HG02973 (cell line): ENCODE measurements at regions not wholly inside any gene's neighbourhood (a gene's known extent, or its start where the extent isn't known, plus 50 kb on each side); places are given as distances from the start of the nearest gene placed in this dataset.

Experiments
- ATAC-seq: cut with Tn5 transposase; IDR thresholded peaks from one replicate; pipeline ENCODE4 v1.9.1; 2021; ENCODE audit warnings: moderate library complexity; ENCODE audit not compliant: unreplicated experiment

DNA sequence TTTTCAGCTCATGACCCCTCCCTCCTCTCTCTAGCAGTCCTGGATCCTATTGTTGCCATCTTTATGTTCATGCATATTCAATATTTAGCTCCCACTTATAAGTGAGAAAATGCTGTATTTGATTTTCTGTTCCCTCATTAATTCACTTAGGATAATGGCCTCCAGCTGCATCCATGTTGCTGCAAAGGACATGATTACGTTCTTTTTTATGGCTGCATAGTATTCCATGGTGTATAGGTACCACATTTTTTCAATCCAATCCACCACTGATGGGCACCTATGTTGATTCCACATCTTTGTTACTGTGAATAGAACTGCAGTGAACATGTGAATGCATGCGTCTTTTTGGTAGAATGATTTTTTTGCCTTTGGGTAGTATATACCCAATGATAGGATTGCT, 188.4 kb downstream of the FOXL1 start:
- ATAC-seq, result no peak

GRCh38 chr16:86768228-86768791, 190.0 kb downstream of the FOXL1 start:
- ATAC-seq, result no peak

GRCh38 chr16:86768999-86769398, 190.7 kb downstream of the FOXL1 start:
- ATAC-seq, result peak; percentile 56

DNA sequence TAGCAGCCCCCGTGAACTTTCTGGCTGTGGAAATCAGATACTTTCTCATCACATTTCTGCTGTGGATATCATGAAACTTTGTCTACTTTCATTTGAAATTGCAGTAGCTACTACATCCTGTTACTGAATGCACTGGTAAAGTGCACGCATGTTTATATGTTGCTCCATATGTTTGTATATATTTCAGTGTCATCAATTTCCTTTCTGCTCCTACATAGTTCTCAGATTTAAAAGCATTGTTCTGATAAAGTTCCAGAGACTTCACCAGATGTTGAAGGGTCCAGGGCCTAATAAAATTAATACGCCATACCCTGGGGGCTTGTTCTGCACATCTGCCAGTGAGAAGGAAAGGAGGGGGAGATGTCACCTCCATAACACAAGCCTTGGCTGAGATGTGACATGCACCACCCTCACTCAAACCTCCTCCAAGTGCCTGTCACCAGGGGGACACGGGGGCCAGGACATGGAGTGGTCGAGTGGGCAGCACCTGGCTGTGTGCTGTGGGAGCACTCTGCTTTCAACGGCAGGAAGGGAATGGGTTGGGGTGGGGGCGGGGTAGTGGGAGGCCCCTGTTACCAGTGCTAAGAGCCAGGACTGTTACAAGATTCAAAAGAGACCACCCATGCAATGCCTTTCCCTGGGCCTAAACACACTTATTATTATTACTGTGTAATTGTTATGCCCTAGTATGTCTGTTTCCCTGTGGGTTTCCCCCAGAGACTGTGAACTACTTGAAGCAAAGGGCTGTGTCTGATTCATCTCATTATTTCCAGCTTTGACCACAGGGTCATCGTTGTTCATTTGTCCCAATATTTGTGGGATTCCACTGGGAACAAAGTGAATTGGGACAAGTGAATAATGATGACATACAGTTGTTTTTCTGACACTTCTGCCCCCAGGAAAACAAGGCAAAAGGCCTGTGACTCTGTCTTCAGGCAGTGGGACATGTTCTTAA, 193.4 kb downstream of the FOXL1 start:
- ATAC-seq, result no peak

DNA sequence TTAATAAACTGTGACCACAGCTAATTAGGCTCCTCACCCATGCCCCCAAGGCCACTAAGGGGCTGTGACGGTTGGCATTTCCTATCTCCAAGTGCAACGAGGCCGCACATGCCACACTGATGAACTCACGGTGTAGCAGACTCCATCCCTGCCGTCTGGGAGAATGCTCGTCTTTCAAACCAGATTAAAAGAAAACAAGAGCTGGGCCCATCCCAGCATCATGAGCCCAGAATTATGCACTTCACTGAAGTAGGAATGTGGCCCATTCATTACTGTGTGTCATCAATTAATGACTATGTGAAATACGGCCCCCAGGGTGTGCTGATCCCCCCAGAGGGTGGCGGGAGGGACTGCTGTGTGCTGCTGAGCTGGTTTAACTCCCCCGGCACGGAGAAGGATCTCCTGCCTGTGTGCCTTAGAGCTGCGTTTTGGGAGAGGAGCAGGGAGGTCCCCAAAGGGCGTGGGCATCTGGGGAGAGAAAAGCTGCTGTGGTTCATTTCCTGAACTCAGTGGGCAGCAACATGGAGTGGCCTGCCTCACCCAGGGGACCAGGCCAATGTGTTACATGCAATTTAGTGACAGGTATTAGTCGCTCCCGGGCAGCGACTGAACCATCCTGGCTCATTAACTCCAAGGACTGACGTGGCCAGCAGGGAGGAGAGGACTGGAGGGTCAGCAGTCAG, 194.5 kb downstream of the FOXL1 start:
- ATAC-seq, result no peak

GRCh38 chr16:86773354-86773715, 195.0 kb downstream of the FOXL1 start:
- no peak for ATAC-seq

DNA sequence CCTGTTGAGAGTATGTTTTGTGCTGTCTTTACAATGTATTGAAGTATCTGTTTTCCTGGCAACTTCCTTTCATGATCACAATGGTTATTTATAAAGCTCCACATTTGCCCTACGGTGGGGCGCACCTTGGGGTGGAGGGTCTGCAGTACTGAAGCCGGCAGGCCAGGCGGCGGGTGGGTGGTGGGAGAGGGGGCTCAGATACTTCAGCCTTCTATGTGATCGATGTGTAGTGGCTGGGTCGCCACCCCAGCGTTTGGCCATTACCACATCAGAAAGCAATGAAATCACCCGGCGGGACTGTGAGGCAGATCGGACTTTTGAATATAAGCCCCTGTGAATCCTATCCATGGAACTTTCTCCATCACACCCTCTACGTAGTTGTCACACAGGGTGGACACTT, 196.6 kb downstream of the FOXL1 start:
- no peak for ATAC-seq

GRCh38 chr16:86775511-86775921, 197.2 kb downstream of the FOXL1 start:
- ATAC-seq, result no peak

DNA sequence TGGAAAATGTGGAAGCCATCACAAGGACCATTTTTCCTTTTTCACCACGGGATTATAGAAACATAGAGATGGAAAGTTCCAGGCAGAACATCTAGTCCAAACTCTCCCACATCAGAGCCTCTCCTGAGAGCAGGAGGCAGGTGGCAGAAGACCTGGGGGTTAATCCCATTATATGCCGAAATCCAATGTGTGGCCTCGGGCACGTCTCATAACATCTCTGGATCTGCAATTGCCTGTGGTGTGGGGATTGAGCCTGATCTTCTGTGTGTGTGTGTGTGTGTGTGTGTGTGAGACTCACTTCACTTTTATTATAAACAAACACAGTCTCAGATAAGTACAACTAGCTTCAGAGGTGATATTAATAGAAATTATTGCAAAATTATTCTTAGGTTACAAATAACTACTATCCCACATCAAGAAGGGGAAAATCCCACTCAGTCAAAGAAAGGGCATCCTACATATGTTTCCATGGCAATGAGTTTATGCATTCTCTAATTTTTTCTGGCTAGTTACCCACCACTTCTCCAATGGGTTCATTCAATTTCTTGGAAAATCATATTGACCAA, 199.1 kb downstream of the FOXL1 start:
- no peak for ATAC-seq

- no peak for ATAC-seq
These were observed 199.9 kb downstream of the FOXL1 start for GRCh38 chr16:86778108-86778745.

DNA sequence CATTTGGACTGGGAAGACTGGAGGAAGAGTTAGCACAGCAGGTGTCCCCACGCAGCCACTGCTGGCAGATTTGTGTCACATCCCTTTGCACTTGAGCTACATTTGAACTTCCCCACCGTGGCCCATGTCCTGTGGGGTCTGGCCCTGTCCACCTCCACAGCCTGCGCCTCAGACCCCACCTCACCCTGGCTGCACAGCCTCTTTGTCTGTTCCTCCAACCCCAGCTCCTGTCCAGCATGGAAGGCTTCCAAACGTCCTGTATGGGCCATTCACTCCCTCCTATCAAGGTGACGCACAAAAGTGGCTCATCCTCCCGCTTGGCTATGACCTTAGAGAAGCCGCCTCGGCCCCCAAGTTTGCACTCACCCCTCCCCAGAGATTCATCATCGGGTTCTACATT, 200.6 kb downstream of the FOXL1 start:
- ATAC-seq, result no peak

- ATAC-seq, result no peak
These were observed 202.7 kb downstream of the FOXL1 start for GRCh38 chr16:86781046-86781445.

DNA sequence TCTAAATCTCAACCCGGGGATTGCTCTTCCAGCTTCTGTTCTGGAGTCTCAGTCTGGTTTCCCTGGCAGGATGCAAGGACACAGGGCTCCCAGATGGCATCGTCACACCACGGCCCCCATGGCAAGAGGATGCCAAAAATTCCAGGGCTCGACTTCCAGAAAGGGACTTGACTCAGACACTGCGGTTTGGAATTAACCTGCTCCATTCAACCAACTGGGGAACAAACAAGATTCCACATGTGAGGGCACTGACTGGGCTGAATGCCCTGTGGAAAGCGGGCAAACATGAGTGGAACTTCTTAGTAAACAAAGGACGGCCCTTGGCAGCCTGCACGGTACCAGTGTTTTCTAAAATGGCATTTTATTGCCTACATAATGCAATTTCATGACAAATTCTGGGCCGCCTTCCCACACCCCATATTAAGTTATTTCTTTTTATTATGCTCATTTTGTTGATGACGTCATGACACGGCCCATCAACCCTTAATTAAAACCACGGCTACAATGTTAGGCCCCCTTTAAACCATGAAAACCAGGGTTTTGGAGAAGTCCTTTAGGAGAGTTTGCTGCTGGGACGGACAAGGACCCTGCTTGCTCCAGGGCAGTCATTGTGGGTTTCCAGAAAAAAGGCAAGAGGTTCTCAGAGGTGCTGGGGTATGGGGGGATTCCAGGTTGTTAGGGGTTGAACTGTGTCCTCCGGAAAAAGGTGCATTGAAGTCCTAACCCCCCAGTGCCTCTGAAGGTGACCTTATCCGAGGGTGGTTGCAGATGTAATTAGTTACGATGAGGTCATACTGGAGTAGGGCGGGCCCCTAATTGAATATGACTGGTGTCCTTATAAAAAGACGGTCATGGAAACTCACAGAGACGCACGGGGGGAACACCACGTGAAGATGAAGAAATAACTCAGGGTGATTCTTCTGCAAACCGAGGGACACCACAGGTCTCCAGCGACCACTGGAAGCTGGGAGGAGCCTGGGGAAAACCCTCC, 205.6 kb downstream of the FOXL1 start:
- no peak for ATAC-seq

- no peak for ATAC-seq
These were observed 208.0 kb downstream of the FOXL1 start for GRCh38 chr16:86786338-86786737.

DNA sequence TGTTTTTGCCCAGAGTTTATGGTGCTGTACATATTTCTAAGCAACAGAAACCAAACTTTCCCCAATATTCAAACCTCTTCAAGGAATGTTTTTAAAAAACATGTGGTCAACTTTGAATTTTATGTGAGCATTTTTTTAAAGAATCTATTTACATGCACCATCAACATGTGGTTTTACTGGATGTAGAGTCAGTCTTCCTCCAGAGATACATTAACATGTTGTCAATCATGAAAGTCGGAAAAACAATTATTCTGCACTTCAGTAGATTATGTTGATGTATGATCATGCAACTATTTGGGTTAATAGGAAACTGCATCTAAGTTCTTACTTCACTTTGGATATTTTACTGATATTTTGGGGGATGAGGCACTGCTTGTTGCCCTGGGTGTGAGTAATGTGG, 208.6 kb downstream of the FOXL1 start:
- no peak for ATAC-seq

DNA sequence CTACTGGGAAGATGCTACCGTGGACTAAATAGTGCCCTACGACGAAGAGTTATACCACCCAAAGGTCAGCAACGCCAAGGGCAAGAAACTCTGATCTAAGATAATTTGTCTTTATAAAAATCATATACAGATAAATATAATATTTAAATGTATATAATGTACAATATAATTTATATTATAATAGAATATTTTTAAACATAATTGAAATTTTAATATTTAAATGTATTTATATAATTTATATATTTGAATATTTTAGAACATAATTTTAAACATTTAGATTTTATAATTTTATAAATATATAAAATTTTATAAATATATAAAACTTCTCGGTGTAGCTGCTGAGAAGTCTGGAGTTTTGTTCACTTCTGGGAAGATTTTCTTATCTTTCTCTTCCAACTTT, 209.2 kb downstream of the FOXL1 start:
- no peak for ATAC-seq

DNA sequence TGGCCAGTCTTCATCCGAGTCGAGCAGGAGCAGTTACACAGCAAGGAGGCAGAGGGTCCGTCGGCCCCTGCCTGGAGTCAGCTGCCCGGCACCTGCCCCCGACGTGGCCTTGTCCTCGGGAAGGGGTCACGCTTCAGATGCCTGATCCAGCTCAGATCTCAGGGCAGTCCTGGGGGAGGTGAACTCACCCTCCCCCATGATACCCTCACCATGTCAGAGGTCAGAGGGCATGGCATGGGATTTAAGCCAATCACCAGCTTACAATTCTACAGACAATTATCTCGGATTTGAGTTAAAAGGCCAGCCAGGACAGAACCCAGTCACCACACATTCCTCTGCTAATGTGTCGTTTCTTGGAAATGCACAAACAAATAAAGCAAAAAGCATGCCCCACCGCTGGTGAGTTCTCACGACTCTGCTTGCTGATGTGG, 211.3 kb downstream of the FOXL1 start:
- ATAC-seq, result no peak

DNA sequence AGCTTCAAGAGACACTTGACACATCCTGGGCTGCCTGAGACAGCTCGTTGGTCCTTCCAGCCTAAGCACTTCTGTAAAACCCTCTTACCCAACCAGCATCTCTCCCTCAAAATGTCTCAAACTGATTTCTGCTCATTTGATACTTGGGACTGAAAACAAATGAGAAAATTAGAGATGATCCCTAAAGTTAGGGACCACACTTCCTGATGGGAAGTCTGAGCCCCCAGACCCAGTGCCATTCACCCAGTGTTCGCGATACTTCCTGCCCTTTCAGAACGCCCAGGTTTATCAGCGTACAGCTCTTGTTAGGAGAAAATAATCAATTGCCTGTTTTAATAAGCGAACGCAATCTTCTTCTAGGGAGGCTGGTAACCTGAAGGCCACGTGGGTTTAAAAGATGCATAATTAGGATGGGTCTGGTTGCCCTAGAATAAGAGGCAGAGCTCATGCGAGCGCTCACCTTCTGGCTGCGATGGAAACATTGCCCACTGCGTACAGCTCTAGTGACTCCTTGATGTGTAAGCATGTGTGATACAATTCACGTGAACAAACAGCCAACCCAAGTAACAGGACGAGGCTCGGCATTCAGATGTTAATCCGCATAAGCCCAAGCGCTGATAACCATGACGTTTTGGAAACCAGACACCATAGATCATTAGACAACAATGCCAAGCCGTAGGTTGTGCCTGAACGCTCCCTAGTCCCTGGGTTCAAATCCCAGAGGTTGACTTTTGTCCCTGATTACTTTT, 213.1 kb downstream of the FOXL1 start:
- no peak for ATAC-seq

- no peak for ATAC-seq
These were observed 216.0 kb downstream of the FOXL1 start for GRCh38 chr16:86794216-86794864.
